HG03521 (cell line): ENCODE measurements at regions not wholly inside any gene's neighbourhood (a gene's known extent, or its start where the extent isn't known, plus 50 kb on each side); places are given as distances from the start of the nearest gene placed in this dataset.

Source experiments
- ATAC-seq: cut with Tn5 transposase; IDR thresholded peaks from one replicate; pipeline ENCODE4 v1.9.1; 2021; ENCODE audit warnings: mild to moderate bottlenecking, moderate library complexity; ENCODE audit not compliant: unreplicated experiment

DNA sequence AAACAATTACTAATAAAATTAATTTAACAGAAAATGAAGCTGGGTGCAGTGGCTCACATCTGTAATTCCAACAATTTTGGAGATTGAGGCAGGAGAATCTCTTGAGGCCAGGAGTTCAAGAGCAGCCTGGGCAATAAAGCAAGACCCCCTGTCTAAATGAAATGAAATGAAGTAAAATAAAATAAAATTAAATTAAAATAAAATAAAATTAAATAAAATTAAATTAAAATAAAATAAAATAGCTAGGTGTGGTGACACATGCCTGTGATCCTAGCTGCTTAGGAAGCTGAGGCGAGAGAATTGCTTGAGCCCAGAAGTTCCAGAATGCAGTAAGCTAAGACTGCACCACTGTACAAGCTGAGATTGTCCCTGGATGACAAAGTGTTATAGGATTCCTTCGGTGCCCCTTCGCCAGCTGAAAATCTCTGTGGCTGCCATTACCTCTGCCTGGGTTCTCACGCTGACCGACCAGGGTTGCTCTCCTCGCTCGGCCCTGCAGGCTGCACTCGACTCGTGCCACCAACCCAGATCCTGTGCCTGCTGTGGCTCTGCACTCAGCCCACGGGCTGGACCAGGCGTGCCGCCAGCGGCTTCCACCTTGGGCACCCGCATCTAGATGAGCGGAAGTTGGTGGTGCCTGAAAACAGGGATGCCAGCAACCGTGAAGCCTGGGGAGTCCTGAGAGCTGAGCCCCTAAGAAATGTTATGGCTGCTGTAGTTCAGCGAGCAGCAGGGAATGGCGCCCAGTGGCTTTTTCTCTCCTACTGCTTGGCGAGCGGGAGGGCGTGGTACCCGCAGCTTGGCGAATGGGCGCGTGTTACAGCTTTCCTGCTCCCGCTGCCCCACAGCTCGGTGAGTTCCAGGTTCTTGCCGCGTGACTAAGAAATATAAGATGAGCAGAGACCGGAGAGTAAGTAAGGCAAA is 539.2 kb upstream of the PCDH9 start:
- ATAC-seq, result no peak

DNA sequence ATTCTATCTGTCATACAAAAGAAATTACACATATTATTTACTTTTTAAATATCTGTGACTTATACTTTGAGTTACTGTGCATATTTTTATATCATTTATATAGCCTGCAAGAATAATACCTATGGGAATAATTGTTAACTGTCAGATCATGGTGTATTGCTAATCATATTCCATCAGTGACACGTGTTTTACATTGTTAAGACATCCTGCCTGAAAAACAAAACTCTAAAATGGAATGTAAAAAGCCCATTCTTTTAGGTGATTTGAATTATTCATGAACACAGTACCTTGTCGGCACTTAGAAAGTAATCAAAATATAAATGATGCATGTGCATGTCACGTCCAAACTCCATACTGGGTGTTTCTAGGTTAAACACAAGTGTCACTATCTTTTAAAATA is 533.8 kb upstream of the PCDH9 start:
- no peak for ATAC-seq

DNA sequence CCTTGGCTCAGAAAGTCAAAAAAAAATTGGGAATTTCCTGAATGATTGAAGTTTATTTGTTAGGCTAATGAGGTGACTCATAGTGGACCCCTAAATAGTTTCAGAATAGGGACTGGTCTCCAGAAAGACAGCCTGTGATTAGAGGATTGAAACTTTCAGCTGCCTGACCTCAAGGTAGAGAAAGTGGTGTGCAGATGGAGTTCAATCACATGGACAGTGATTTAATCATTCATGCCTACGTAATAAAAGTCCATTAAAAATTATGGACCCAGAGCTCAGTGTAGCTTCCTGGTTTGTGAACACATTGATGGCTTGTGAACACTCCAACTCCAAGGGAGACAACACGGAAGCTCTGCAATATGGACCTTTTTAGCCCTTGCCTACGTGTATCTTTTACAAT is 533.2 kb upstream of the PCDH9 start:
- ATAC-seq, result no peak

DNA sequence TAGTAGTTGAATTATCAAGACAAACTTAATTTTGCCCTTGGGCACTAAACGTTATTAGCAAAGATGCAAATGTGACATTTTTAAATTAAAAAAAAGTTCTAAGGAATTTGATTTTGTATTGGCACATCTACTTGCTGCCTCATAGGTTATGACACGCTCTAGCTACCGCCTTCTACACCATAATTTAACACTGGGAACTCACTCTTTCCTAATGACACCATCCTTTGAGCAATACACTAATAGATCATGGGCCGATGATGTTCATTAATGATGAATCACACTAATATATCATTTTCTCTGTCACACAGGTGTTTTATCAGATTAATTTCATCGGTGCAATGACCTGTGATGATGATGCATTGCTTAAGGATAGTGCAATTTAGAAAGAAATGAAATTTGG is 528.8 kb upstream of the PCDH9 start:
- no peak for ATAC-seq

DNA sequence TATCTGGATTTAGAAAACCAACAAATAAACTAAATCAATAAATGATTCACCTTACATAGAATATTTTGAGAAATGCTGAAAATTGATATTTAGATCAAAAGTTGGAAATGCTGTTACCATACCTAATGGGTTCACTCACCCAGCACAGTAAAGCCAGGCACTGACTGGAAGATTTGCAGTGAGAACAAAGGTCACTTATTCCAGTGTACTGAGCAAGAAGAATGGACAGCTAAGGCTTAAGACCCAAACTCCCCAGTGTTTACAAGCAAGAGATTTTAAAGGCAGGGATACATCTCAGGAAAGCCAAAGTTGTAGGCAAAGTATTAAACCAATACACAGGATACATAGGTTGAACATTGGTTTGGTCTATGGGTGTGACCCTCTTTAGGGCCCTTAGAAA is 523.9 kb upstream of the PCDH9 start:
- ATAC-seq, result no peak

DNA sequence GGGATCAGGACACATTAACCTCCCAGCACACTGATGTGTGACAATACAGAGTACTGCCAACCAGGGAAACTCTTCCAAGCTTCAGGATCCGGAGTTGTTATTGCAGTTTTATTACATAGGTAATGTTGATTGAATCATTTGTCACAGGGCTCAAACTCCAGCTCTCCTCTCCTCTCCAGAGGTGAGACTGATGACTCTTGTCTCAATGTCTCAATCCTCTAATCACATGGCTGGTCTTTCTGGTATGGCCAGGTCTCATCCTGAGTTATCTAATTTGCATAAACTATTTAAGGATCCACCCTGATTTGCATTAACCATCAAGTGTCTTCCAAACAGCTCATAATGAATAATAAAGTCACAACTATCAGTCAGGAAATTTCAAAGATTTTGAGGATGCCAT is 522.6 kb upstream of the PCDH9 start:
- ATAC-seq, result no peak

DNA sequence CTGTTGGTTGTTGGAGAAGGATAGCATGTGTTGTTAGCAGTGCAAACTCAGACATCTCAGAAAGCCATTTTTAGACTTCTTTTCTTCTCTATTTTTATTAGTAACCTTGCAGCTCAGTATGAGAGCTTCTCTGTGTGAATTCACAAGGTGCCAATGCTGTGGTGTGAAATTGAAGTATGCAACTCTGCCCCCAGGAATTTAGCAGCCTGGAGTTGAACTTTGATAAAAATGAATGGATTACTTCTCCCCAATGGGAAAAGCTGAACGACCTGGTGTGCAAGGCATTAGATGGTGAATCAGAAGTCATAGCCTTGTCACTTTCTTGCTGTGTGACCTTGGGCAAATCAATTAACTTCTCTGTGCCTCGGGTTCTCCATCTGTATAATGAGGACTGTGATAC is 512.3 kb upstream of the PCDH9 start:
- ATAC-seq, result no peak

DNA sequence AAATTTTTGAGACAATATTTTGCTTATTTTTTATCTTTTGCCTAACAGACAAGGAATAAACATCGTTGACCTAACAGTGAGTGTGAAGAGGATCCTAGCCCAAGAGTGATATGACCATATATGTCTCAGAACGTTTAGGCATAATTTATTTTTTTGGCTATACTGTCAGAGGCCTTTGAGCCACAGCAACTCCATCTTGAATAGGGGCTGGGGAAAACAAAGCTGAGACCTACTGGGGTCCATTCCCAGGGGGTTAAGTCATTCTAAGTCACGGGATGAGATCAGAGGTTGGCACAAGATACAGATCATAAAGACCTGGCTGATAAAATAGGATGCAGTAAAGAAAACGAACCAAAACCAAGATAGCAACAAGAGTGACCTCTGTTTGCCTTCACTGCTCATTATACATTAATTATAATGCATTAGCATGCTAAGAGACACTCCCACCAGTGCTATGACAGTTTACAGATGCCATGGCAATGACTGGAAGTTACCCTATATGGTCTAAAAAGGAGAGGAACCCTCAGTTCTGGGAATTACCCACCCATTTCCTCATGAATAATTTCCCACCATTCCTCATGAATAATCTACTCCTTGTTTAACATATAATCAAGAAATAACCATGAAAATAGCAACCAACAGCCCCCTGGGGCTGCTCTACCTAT is 510.9 kb upstream of the PCDH9 start:
- ATAC-seq, result no peak

DNA sequence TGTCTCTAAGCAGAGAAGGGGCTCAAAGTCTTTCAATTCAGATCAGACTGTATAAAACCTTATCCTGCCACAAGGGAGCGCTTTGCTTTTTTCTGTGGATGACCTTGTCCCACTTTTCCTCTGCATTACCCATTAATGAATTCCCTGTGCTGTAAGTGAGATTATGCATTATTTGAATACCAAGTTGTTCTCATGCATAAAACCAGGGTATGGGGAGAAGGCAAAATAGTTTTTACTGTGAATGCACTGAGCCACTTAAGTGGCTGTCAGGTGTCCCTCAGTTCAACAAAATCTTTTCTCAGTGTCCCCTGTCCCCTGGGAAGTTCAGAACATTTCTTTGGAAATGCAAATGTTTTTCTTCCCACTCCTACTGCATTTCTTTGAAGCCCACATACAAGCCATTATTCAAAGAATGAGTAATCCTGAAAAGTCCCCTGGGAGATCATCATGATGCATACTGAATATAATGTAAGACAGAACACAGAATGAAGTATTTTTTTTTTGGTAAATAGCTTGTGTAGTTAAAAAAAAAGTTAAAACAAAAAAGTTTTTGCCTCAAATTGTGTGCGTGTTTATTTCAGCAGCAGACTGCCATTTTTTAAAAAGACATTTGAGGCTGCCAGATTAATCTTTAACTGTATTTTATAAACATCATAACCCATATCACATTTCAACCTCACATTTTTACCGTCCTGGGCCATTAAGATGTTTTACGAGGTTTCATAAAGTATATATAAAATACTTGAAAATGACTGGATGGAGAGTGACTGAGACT is 506.7 kb upstream of the PCDH9 start:
- no peak for ATAC-seq

DNA sequence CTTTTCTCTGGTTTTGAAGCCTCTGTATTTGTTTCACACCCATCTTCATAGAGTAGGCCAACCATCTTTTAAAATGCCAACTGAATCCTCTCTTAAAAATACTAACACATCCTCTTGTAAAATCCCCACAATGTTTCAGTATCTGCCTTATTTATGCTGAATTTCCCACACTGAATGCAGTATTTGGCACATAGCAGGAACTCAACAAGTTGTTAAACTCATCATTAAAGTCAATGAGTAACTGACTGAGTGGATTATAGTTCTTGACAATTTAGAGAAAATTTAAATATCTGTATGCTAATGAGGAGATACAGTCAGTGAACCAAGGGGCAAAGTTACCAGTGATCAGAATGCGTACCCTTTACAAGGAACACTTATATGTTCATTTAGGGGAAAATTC is 505.5 kb upstream of the PCDH9 start:
- ATAC-seq, result no peak

DNA sequence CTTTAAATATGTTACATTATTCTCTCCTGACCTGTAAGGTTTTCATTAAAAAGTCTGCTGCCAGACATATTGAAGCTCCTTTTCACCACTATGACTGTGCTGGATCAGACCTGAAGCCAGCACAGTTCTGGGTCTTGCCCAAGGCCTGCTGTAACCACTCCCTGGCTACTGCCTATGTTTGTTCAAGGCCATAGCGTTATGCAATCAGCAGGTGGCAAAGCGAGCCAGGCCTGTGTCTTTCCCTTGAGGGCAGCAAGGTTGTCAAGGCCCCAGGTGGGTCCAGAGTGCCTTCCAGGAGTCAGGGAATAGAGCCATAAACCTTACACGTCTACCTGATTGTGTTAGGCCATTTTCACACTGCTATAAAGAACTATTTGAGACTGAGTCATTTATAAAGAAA is 496.8 kb upstream of the PCDH9 start:
- no peak for ATAC-seq

DNA sequence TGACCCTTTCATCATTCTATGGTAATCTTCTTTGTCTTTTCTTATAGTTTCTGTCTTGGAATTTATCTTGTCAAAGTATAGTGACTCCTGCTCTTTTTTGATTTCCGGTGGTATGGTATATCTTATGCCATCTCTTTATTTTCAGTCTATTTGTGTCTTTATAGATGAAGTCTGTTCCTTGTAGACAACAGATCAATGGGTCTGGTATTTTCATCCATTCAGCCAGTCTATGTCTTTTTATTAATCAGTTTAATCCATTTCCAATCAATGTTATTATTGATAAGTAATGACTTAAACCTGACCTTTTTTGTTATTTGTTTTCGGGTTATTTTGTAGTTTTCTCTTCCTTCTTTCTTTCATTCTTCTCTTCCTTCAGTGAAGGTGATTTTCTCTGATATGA is 495.9 kb upstream of the PCDH9 start:
- no peak for ATAC-seq

DNA sequence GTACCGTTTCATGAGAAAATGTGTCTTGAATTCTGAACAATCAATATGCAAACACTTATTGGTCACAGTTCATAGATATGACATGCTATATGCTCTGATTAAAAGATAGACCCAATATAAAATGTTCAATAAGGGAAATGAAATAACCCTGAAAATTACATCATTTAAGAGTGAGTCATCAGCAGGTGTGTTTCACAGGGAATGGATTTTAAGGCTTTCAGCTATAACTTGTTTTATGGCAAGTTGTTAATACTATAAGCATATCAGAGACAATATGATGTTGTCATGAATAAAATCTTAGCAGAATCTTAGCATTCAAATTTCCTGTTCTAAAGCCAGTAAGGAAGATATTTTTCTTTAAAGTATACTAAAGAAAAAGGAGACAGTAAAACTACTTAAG is 483.4 kb upstream of the PCDH9 start:
- ATAC-seq, result no peak

DNA sequence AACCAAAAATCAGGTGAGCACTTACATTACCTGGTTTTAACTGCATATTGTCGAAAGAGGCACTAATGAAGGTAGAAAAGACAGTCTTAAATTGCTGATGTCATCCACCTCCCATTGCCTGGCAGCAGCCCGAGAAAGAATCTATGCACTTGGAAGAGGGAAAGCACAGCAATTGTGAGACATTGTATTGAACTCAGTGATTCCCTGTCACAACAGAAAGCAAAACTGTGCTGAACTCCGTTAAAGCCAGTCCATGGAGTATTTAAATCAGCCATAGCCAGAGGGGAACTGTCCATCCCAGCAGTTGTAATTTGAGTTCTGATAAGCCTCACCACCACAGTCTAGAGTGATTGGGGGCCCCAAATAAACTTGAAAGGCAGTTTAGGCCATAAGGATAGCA is 466.6 kb upstream of the PCDH9 start:
- ATAC-seq, result no peak

DNA sequence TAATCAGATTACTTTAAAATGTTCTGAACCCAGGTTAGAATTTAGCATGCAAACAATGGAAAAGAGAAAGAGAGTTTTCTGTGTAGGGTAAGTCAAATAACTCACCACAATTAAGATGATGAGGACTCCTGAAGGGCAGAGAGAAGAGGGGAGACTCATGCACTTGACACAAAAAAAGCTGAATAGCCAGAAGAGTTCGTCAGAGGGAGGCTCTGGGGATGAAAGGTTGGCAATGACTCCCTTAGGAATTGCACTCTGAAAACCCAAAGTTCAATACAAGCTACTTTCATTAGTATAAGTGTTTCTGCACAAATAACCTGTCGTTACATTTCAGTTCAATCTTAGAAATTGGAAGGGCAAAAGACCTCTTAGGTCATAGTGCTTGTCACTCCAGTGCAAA is 434.4 kb upstream of the PCDH9 start:
- ATAC-seq, result no peak

DNA sequence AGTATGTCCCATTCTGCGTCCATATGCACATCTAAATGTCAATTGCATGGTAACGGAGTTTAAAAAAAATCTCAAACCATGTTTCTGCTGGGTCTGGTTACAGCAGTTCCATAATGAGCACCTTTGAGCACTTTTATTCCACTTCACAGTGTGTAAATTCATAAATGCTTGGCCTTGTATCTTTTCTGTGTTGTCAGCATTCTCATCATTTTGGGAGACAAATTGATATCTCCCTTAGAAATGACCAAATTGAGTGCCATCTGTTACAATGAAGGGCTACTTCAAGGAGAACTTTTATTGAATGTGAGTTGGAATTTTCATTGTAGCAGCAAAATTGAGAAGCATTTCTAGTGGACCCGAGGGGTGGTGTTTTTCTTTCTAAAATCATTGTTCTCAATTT is 432.9 kb upstream of the PCDH9 start:
- no peak for ATAC-seq

DNA sequence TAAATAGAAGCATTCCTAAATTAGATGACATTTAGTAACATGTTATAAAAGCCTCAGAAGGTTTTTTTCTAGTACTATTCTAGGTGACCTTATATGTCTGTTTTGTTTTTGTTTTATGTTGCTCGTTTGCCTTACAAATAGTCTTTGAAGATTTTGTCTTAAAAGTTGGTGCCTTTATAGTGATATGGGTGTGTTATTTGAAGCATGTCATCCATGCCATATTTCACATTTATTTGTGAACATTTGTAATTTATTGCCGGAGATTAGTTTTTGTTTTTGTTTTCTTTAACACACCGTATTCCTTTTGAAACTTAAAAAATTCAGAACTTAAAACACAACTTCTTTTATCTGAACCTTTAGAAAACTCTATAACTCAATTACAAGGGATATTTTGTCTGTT is 422.8 kb upstream of the PCDH9 start:
- no peak for ATAC-seq

DNA sequence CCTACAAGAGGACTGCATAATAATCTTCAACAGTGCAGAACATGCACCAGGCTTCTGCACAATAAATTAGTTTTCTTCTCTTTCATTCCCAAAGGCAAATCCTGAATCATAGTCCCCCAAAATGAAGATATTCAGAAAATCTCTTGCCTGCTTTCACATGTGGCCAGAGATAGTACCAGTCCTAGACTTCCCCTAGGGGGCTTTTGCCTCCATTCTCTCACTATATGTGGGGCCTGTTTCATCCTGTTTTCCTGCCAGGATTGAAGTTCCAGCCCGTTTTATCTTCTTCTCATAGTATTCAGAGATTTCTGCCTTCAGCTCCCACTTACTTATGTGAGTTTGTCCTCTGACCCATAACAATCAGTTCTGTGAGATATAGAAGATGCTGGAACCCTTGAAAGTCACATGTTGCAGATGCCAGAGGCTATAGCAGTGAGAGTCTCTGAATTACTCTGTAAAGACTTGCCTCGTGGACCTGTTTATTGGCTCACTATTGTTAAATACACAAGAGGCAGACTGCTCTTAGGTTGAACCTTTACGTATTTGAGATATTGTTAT is 421.9 kb upstream of the PCDH9 start:
- ATAC-seq, result no peak

DNA sequence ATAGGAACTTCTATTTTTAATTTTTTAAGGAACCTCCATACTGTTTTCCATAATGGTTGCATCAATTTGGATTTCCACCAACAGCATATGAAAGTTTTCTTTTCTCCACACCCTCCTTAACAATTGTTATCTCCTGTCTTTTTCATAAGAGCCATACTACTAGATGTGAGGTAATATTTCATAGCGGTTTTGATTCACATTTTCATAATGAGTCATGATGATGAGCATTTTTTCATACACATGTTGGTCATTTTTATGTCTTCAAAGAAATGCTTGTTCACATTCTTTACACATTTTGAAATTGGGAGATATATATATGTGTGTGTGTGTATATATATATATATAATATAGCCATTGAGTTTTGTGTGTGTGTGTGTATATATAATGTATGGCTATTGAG is 420.3 kb upstream of the PCDH9 start:
- ATAC-seq, result no peak

DNA sequence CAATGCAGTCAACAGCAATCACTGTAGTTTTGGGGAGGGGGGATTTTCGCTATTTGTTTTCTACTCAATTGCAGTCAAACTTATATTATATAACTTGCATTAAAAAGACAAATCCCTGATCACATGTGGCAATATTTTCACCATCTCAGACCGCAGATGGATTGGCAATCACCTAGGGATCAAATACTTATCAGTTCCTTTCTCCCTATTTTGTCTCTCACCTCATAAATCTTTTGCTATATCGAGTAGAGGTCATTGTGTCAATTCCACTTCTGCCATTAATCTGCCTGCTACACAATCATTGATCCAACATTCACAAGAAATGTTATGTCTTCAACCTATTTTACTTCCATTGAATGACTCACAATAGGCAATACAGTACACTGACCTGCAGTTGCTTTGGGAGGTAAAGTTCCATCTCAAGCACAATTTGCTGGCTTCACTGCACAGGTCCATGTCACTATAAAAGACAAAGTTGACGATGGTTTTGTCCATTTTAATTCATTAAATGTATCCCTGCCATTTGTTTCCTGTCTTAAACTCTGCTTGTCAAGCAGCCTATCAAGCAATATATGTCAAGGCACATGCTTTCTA is 415.8 kb upstream of the PCDH9 start:
- no peak for ATAC-seq

DNA sequence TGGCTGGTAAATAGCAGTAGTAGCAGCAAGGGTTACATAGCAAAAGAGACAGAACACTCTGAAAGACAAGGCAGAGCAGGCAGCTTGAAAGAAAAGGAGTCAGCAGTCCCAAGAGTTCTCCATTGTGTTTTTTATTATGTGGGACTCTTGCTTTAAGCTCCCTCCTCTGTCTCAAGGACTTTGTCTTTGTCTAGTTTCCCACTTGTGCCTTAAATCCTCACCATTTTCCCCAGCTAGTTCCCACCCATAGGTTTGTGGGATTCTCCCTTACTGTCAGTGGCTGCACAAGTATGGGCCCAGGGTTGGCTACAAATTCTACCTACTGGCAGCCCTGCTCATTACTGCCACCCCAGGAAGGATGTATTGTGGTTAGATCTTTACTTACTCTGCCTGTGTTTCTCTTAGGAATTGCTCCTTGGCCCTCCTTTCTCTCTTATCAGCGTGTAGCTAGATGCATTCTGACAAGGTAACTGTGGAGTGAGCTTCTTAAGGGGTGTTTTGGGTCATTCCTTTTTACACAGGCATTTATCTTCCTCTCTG is 413.4 kb upstream of the PCDH9 start:
- ATAC-seq, result no peak
